Activated CD8-positive, alpha-beta memory T cell treated with anti-CD3 and anti-CD28 coated beads for 36 hours (primary cell): ENCODE measurements at regions not wholly inside any gene's neighbourhood (a gene's known extent, or its start where the extent isn't known, plus 50 kb on each side); places are given as distances from the start of the nearest gene placed in this dataset.

Experiments
- CTCF ChIA-PET: fragments of 350-600 bp; sonication (Branson Sonifier 250); formaldehyde crosslinking; loops from one replicate; lab custom pipeline; 2021; ENCODE audit warnings: antibody characterized with exemption; lab: Charles Lee
- POLR2A ChIA-PET: fragments of 350-600 bp; sonication (Branson Sonifier 250); formaldehyde crosslinking; loops from one replicate; lab custom pipeline; 2021; ENCODE audit warnings: antibody characterized with exemption; lab: Charles Lee

DNA sequence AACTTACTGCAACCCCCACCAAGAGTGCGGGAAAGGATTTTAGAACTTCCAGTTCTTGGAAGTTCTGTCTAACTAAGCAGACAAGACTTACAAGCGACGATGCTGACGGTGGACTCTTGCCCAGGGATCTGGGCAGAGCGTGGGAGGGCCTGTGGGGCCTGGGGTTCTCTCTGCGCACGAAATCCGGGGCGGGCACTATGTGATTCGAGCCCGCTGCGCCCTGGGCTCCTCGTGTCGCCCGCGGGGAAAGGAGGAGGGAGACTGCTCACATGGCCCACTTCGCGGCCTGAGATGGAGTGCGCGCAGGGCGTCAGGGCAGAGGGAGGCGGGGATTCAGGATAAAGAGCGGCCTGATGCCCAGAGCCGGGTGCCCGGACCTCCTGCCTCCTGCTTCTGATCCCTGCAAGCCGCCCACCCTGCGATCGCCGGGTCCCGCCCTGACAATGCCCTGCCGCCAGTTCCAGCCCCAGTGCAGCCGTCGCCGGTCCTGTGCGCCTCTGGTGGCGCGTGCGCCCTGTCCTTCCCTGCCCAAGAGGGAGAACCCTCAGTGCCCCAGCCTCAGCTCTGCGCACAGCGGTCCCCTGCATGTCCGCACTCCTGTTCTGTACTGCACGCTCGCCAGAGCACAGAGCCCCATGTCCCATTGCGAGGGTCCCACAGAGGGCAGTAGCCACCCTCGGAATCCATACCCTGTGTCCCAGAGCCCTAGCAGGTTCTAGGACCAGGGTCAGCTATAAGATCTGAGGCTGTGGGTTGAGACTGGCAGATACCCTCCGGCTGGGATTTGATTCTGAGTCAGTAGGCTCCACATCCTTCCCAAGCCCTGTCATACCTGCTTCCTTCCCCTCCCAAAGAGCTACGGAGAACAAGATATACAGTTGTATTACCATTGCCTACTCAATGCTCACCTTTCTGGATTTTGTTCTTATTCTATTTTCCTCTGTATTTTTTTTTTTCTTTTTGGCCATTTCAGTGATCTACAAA, 99.4 kb upstream of the TMEM106B start:
- ChIA-PET POLR2A (no interaction called here), CTCF (interaction anchor here (0.6 kb wide), 1 partner anchor 372 kb away, joined by 3 read pairs; no protein-coding TSS in a partner anchor)

DNA sequence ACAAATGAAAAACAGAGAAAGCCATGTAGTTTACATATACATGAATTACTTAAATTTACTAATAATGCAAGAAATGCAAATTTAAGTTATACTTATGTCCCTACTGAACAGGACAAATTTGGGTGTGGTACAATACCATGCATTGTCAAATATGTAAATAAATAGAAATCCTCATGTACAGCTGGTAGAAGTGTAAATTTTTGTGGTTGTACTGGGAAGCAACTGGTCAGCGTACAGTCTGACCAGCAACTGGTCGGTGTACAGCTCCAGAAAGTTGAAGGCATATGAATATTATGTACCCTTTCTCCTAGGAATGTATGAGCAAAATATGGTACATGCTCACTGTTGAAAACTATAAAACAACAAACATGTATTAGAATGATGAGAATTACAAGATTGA, 93.9 kb upstream of the TMEM106B start:
- POLR2A ChIA-PET = no interaction called here
- CTCF ChIA-PET = no interaction called here

DNA sequence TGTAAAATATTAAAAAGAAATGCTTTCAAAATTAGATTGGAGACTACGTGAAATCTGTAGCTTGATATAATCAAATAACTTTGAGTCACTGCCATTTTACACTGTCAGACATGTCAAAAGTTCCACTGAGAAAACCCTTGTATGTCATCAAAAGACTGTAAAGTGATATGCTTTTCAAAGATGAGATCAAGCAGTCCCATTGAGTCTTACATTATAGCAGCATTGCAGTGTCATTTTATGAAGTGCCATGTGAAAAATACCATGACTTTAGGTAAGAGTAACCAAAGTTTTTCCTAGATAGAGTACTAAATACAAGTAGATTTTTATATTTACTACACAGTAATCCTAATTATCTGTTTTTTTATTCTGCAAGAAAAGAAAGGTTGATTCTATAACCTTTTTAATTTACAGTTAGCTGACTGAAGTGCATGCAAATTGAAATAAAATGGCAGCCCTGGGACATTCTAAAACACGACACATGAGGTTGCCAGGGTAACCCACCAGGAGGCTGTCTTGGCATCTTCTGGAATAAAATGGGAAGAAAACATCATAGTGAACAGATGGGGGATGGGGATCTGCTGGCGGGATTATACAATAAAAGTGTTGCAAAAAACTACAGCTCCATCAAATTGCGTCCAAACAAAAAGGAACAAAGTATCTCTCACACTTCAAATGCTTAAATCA, 91.3 kb upstream of the TMEM106B start:
- ChIA-PET POLR2A (no interaction called here), CTCF (no interaction called here)

DNA sequence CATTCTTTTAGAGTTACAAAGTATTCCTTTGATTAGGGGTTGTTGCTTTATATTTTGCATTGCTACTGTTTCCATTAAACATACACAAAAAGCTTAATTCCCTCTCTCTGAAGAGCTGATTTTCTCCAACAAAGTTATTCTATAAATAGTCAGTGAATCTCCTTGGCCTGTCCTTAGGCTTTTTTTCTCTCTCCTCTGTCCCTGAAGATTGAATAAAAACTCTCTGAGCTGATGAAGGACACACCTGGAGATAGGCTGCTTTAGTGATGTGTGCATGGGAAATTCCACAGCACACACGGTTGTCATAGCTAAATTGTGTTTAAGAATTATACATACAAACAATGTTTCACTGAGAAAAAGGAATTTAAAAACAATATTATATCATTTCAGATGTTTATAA, 90.5 kb upstream of the TMEM106B start:
- ChIA-PET POLR2A (no interaction called here), CTCF (no interaction called here)

DNA sequence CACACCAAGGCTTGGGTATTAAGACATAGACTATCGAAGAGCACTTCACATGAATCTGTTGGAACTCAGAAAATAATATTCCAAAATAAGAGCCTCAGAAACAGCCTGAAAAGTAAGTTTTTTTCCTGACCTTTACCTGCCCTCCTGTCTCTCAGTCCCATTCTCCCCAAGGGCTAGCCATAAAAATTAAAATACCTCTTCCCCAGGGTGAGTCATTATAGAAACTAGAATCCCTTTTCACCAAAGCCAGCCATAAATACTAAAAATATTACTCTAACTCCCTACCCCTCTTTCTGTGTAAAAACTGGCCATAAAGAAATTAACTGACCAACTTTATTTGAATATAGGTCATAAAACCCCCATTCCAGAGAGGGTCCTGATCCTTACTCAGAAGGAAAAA, 87.9 kb upstream of the TMEM106B start:
- POLR2A ChIA-PET = no interaction called here

DNA sequence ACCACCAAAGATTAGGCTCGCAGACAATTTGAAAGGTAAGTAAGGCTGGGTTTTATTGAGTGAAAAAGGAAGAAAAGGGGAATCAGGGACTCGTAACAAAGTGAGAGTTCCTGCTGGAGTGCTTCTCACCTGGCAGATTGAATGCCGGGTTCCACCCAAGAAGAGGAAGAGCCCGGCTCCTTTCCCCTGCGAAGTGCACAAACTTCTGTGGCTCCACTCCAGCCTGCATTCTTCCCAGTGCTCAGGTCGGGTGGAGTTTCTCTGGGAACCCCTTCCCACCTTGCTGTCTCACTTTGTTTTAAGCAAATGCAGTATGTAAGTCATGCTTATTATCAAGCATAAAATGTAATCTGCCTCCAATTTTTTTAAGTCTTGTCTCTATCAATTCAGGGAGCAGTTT, 87.1 kb upstream of the TMEM106B start:
- CTCF ChIA-PET = no interaction called here
- POLR2A ChIA-PET = no interaction called here

More for the DNA sequence above, 87.9 kb upstream of the TMEM106B start:
- CTCF ChIA-PET = no interaction called here

DNA sequence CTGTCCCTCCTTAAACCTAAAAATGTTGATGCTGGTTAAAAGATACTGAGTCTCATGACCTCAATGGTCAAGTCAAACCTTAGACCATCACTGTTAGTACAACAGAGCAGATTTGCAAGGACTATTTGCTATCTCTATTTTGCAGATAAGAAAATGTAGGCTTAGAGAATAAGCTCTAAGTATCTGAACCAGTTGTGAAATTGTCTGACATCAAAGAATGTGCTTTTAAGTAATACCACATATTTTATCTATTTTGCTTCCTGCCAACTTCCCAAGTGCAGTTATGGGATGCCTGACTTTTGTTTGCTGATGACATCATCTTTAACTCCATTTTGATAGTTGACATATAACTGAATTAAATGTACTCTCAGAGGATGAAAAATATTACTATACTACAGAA, 83.6 kb upstream of the TMEM106B start:
- POLR2A ChIA-PET = no interaction called here
- CTCF ChIA-PET = no interaction called here

DNA sequence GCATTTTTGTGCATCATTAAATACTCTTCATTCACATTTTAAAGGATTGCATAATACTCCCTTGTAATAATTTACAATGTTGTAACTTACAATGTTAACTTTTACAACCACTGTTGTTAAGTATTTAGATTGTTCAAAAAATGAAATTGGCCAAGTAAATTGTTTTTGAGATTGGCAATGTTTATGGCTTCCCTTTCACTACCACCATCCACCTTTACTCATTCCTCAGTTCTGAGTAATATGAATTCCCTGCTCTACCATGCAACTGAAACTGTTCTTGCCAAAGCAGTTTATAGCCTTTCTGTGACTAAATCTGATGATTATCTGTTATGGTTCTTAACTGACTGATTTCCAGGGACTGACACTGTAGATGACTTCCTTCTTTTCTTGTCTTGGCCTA, 80.5 kb upstream of the TMEM106B start:
- CTCF ChIA-PET = no interaction called here
- POLR2A ChIA-PET = no interaction called here

DNA sequence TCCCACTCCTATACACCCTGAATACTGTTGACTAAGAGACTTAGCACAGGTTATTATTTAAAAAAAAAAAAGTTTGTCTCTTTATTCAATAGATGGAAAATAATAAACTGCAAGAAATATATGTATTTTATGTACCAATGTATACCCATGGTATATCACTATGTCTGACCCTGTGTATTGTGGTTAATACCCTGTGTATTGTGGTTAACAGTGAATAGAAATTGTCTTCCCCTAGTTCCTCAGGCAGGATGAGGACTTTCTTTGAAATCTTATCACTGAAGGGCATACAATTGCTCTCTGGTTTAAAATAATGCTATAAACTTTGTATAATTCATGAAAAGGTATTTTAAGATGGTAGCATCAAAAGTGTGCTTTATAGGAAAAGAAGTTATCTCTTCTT, 80.0 kb upstream of the TMEM106B start:
- CTCF ChIA-PET = no interaction called here
- POLR2A ChIA-PET = no interaction called here

DNA sequence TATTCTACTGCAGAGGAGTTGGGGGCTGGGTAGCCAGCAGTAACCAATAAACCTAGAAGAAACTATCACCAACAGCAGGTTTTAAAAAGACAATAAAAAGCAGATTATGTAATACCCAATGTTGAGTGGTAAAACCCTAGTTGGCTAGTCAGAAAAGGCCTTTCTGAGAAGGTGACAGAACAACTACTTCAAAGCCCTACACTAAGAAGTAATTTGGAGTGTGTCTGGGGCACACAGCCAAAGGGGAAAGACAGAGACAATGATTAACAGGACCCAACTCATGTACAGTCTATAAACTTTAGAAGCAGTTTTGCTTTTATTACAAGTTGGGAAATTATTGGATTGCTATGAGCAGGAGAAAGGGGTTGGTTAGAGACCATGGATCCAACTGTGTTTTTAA, 77.2 kb upstream of the TMEM106B start:
- CTCF ChIA-PET = no interaction called here
- POLR2A ChIA-PET = no interaction called here

DNA sequence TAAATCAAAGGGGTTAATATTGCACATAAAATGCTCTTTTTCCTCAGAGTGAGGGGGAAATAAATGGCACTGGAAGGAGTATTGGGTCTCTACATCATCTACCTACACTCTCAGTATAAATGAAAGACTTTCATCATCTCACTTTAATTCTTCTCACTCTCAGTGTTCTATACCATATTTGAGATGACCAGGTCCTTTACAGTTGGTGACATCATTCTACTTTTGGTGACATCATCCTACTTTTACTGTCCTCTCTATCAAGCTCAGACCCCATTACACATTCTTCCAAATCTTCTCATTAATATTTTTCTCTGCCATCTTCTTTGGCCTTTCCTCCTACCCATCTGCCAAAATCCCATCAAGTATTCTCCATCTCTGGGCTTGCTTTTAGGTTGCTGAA, 74.6 kb upstream of the TMEM106B start:
- POLR2A ChIA-PET = no interaction called here

DNA sequence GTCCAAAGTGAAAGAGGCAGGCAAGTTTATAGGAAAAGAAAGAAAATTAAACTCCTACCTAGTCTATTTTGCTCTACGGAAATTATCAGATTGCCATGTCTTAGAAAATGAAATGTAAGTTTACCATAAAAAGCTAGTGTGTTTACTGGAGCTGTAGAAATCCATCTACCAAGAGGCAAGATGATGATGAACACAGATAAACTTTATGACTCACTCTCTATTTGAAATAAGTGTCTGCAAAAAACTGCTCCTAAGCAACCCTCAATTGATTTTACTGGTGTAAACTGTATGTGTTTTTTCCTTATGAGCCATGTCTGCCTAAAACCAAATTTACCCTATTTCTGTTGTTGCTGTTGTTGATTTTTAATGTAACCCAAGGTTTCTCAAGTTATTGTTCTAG, 73.8 kb upstream of the TMEM106B start:
- ChIA-PET CTCF (no interaction called here), POLR2A (no interaction called here)

More for the DNA sequence above, 74.6 kb upstream of the TMEM106B start:
- CTCF ChIA-PET = no interaction called here

DNA sequence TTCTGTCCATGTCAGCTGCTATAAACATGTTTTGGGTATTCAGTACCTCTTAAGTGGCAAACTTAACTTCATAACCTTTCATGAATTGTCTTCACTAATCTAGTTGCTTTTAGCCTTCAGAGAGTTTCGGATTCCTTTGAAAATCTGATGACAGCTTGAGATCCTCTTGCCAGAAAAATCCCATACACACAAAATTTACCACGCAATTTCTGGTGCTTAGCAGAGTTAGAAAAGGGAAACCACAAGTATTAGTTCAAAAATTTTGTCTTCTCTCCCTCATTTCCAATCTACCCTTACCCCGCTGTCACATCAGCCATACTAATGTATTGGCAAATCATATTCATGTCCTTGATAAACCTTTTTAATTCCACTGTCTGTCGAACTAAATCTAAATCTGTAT, 72.7 kb upstream of the TMEM106B start:
- CTCF ChIA-PET = no interaction called here
- POLR2A ChIA-PET = no interaction called here

DNA sequence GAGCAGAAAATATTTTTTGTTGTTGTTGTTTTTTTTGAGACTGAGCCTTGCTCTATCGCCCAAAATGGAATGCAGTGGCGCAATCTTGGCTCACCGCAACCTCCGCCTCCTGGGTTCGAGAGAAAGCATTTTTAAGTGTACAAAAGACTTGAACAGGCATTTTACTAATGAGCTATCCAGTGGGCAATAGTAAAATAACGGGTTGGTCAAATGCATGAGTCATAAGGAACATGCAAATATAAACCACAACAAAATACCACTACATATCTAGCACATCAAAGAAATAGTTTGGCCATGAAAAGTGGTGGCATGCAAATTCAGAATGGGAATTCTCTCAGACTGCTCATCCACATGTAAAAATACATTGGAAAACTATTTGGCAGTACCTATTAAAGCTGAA, 71.7 kb upstream of the TMEM106B start:
- POLR2A ChIA-PET = no interaction called here
- CTCF ChIA-PET = no interaction called here

DNA sequence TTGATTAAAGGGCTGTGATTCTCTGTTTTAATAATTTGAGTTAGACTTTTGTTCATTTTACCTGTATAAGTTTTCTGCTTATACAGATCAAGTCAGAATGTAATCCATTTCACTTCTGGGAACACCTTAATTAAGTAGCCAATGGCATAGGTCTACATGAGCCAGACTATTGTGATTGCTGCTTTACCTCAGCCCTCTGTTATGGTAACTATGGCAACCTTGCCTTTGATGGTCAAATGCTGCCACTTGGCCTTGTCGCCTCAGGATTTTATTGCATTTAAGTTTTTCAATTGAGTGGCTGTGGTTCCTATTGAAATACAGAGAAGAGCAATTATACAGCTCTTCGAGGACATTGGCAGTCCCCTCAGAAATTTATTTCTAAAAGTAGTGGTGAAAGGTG, 64.3 kb upstream of the TMEM106B start:
- ChIA-PET POLR2A (no interaction called here), CTCF (no interaction called here)

DNA sequence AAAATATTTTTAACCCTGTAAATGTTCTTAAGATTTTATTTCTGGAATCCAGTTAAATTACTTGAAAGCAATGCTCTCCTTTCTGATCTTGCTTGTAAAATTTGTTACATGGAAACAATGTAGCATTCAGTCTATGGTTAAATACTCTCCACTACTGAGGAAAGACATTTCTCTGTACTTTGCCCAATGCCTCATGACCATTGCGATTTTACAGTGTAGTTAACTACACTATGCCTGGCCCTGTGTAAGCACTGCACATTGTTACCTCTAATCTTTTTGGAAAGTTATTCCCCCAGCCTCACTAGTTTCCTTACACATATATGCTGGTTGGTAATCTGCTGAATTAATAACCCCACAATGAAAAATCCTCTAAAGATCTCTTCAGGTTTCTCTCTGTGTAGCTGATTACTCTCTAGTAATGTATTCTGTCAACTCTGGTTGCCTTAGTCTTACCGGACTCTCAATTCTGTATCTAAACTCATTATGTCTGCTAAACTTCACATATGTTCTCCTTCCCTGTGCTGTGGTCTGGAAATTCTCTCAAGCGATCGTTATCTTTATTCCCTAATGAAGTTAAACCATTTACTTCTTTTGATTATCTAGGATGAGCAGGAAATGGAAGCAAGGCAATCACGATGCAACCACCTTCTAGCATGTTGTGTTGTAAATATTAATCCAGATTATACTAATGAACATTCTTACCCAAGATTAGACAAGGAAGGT, 58.7 kb upstream of the TMEM106B start:
- POLR2A ChIA-PET = no interaction called here
- CTCF ChIA-PET = no interaction called here

DNA sequence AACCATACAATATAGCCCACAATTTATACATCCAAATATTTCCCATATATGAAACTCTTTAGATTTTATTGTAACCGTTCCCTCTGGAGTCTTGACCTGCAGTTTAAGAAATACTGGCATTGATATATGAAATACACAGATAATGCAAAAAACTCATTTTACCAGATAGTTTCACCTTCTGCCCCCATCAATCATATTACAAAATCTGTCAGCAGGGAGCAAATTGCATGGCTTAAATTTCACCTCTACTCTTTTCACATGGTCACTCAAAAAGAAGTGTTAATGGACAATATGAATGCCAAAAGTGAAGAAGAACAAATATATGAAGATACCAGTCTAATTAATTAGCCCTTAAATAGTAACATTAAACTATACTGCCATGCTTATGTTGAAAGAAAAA, 57.0 kb upstream of the TMEM106B start:
- POLR2A ChIA-PET = no interaction called here

DNA sequence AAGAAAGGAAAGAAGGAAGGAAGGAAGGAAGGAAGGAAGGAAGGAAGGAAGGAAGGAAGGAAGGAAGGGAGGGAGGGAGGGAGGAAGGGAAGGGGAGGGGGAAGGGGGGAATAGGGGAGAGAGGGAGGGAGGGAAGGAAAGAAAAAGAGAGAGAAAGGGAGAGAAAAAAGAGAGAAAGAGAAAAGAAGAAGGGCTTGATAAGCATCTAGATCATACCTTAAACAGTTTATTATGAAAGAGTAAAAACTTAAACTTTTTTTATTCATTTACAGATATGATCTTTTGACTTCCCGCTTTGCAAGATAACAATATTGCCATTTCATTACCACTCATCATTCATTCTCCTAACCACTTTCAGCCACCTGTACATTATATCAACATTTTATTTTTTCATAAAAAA, 53.6 kb upstream of the TMEM106B start:
- ChIA-PET CTCF (no interaction called here), POLR2A (no interaction called here)

More for the DNA sequence above, 57.0 kb upstream of the TMEM106B start:
- CTCF ChIA-PET = no interaction called here

DNA sequence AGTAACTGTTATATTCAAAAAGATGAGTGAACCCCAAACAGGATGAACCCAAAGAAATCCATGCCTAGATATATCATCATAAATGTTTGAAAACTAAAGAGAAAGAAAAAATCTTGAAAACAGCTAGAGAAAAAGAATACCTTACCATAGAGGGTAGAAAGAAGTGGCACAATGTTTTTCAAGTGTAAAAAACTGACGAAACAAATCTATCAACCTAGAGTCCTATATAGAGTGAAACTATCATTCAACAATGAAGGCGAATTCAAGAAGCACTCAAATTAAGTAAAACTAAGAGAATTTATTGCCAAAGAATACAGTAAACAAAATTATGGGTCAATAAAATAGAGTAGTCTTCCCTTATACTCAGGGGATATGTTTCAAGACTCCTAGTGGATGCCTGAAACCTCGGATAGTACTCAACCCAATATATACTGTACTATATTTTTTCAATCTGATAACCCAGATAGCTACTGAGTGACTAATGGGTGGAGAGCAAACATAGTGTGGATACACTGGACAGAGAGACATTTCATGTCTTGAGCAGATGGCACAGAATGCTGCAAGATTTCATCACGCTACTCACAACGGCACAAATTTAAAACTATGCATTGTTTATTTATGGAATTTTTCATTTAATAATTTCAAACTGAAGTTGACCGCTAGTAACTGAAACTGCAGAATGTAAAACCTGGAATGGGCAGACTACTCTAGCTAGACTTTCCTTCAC, 52.6 kb upstream of the TMEM106B start:
- ChIA-PET POLR2A (no interaction called here), CTCF (no interaction called here)

DNA sequence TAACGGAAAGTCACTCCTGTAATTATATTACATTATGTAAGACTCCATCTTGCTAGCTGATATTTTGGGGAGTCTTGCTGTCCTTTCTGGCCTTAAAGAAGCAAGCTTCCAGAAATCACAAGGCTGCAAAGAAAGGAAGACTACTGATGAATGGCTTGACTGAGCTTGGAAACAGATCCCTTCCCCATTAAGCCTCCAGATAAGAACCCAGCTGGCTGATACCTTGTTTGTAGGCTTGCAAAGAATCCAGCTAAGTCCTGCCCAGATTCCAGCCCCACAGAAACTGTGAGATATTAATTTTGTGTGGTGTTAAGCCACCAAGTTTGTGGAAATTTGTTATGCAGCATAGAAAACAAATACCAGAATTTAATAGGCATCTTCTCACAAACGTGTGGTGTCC, 49.9 kb upstream of the TMEM106B start:
- CTCF ChIA-PET = no interaction called here
- POLR2A ChIA-PET = no interaction called here
